Psoas muscle (tissue), 7 donors: ENCODE measurements at regions not wholly inside any gene's neighbourhood (a gene's known extent, or its start where the extent isn't known, plus 50 kb on each side); places are given as distances from the start of the nearest gene placed in this dataset.

Experiments
- ATAC-seq, 4 donors: fragments of 200-7000 bp; cut with Tn5 transposase; one replicate each; pipeline ENCODE4 v1.9.1; 2020; ENCODE audit warnings: moderate library complexity in 3 of 4, mild to moderate bottlenecking in 2 of 4
- DNase-seq, 2 donors: peaks; one replicate each; pipeline ENCODE4 v3.0.0-alpha.2; 2020
- H3K27ac ChIP-seq: fragments of 200-600 bp; one replicate; pipeline ENCODE4 v1.8.0; 2022
- H3K27me3 ChIP-seq, 3 donors: fragments of 200-600 bp in 1 of 3; one replicate each; pipeline versions ENCODE4 v1.6.1 to v1.8.0; 2013 to 2022; ENCODE audit warnings: low read length in 2 of 3, mild to moderate bottlenecking in 2 of 3, moderate library complexity in 1 of 3; ENCODE audit not compliant: insufficient read depth in 3 of 3
- H3K36me3 ChIP-seq, 2 donors: fragments of 200-600 bp in 1 of 2; one replicate each; pipeline versions ENCODE4 v1.6.1 to v1.8.0; 2013 to 2022; ENCODE audit warnings: low read depth in 1 of 2, mild to moderate bottlenecking in 1 of 2, moderate library complexity in 1 of 2; ENCODE audit not compliant: insufficient read depth in 1 of 2
- H3K4me1 ChIP-seq: fragments of 200-600 bp; one replicate; pipeline ENCODE4 v1.8.0; 2022
- H3K4me3 ChIP-seq: fragments of 200-600 bp; one replicate; pipeline ENCODE4 v1.8.0; 2022; ENCODE audit warnings: mild to moderate bottlenecking
- H3K9me3 ChIP-seq: fragments of 200-600 bp; one replicate; pipeline ENCODE4 v1.8.0; 2022
- CTCF ChIP-seq: fragments of 200-600 bp; IDR thresholded peaks from one replicate; pipeline ENCODE4 v1.8.0; 2022; ENCODE audit warnings: antibody characterized with exemption
- WGBS, 3 donors: extraction: QIAGEN DNeasy Blood & Tissue Kit; methylation state at CpG; one replicate each; pipeline versions ENCODE4 v1.1.6 to v1.1.7; 2013; 5-methylcytosine and 5-hydroxymethylcytosine counted together
- intact Hi-C, 2 donors: fragments of 100-400 bp; cut with DNase I; formaldehyde crosslinking; loops; one replicate each; pipeline versions ENCODE4 v1.11.0 to v1.14.2; 2022
- donor health status: healthy with polysubstance abuse.
- donor health status: DM: no; HTN: no; CAD: no; lungs with moderate emphysema.
- donor health status: Bipolar disorder and iron deficiency.
- donor health status: healthy.
- donor health status: DM: yes; HTN: yes; CAD: no.
- donor health status: DM: no; HTN: no; CAD: no.
- donor health status: DM: yes; HTN: yes; CAD: no.

- no peaks in the 10 kb centered on the region for H3K9me3 ChIP-seq
- ATAC-seq (no peak), DNase-seq (no peak)
- H3K4me3 ChIP-seq = no peak overlapping the region
- H3K36me3 ChIP-seq = no peaks in the 10 kb centered on the region
- TF ChIP-seq CTCF = no peak
- H3K27me3 ChIP-seq = no peaks in the 10 kb centered on the region
- H3K4me1 ChIP-seq = no peaks in the 10 kb centered on the region
- 91 to 94% (median 93%) methylated on average over 1 of the region's 1 CpG for WGBS, 3 donors
- intact Hi-C loops = no loop called here
- H3K27ac ChIP-seq = no peak overlapping the region
Measured at GRCh38 chr22:34904486-34904885, 161.5 kb upstream of the ISX start.

- 19 to 25% (median 21%) methylated on average over 3 of the region's 3 CpGs for WGBS, 3 donors
Measured at GRCh38 chr22:34913826-34914225, 152.1 kb upstream of the ISX start.

GRCh38 chr22:34914846-34915245 lies 151.1 kb upstream of the ISX start:
- intact Hi-C loops = no loop called here

More at GRCh38 chr22:34913826-34914225, 152.1 kb upstream of the ISX start:
- DNase-seq (no peak), ATAC-seq (no peak)
- Histone ChIP-seq H3K4me1 (no peaks in the 10 kb centered on the region), H3K9me3 (no peaks in the 10 kb centered on the region), H3K27me3 (peaks cover 0 to 3% (median 0%) of the 10 kb centered on the region in 3 donors), H3K36me3 (no peaks in the 10 kb centered on the region), H3K4me3 (no peak overlapping the region), H3K27ac (no peak overlapping the region)
- intact Hi-C loops = no loop called here
- no peak for TF ChIP-seq CTCF

GRCh38 chr22:34917239-34917638 lies 148.7 kb upstream of the ISX start:
- no peaks in the 10 kb centered on the region for H3K9me3 ChIP-seq
- WGBS, 3 donors = 76 to 79% (median 77%) methylated on average over 5 of the region's 5 CpGs
- ATAC-seq (no peak), DNase-seq (no peak)
- H3K36me3 ChIP-seq = no peaks in the 10 kb centered on the region
- TF ChIP-seq CTCF = no peak
- intact Hi-C loops = no loop called here
- H3K4me1 ChIP-seq = no peaks in the 10 kb centered on the region
- no peak overlapping the region for H3K4me3 ChIP-seq
- H3K27ac ChIP-seq = no peak overlapping the region
- H3K27me3 ChIP-seq = peaks cover 0 to 3% (median 0%) of the 10 kb centered on the region in 3 donors

More at GRCh38 chr22:34914846-34915245, 151.1 kb upstream of the ISX start:
- peaks cover 0 to 3% (median 0%) of the 10 kb centered on the region in 3 donors for H3K27me3 ChIP-seq
- TF ChIP-seq CTCF = no peak
- no peaks in the 10 kb centered on the region for H3K9me3 ChIP-seq
- no peaks in the 10 kb centered on the region for H3K36me3 ChIP-seq
- no peak for DNase-seq
- no peaks in the 10 kb centered on the region for H3K4me1 ChIP-seq
- ATAC-seq = no peak
- H3K27ac ChIP-seq = no peak overlapping the region
- 42 to 60% (median 54%) methylated on average over 3 of the region's 3 CpGs for WGBS, 3 donors
- H3K4me3 ChIP-seq = no peak overlapping the region

GRCh38 chr22:34931026-34931425 lies 134.9 kb upstream of the ISX start:
- intact Hi-C loops = no loop called here
- 82 to 89% (median 85%) methylated on average over 4 of the region's 4 CpGs for WGBS, 3 donors
- ATAC-seq = no peak

More at GRCh38 chr22:34931026-34931425, 134.9 kb upstream of the ISX start:
- peaks cover 0 to 4% (median 0%) of the 10 kb centered on the region in 3 donors for H3K27me3 ChIP-seq
- no peak overlapping the region for H3K4me3 ChIP-seq
- H3K4me1 ChIP-seq = no peaks in the 10 kb centered on the region
- H3K36me3 ChIP-seq = no peaks in the 10 kb centered on the region
- no peaks in the 10 kb centered on the region for H3K9me3 ChIP-seq
- H3K27ac ChIP-seq = no peak overlapping the region
- no peak for DNase-seq
- TF ChIP-seq CTCF = no peak
